GM12892 (cell line): ENCODE measurements at regions not wholly inside any gene's neighbourhood (a gene's known extent, or its start where the extent isn't known, plus 50 kb on each side); places are given as distances from the start of the nearest gene placed in this dataset.

Experiments
- DNase-seq: peaks from one replicate; pipeline ENCODE4 v3.0.0; 2011; ENCODE audit not compliant: insufficient read length
- FAIRE-seq: peaks from 2 replicates; lab custom pipeline; 2011; peaks lifted over from hg19 to GRCh38; lab: Jason Lieb, UNC
- POLR2A ChIP-seq: IDR thresholded peaks from 2 replicates; pipeline ENCODE4 v1.6.1; 2011; ENCODE audit warnings: low read depth, low read length, control low read depth
- POLR2AphosphoS5 ChIP-seq: IDR thresholded peaks from 2 replicates; pipeline ENCODE4 v1.6.1; 2011; ENCODE audit warnings: low read depth, low read length, control low read depth
- TAF1 ChIP-seq: IDR thresholded peaks from 2 replicates; pipeline ENCODE4 v1.6.1; 2011; ENCODE audit warnings: low read depth, mild to moderate bottlenecking, control low read depth, low read length, borderline replicate concordance

GRCh38 chr7:33661430-33662160 lies 243.7 kb upstream of the BMPER start:
- FAIRE-seq (no peak), DNase-seq (no peak)
- TF ChIP-seq TAF1 (no peak), POLR2A (no peak), POLR2AphosphoS5 (no peak)

GRCh38 chr7:33666531-33666930 lies 238.8 kb upstream of the BMPER start:
- TF ChIP-seq TAF1 (no peak), POLR2AphosphoS5 (no peak), POLR2A (no peak)
- no peak for FAIRE-seq
- no peak for DNase-seq

GRCh38 chr7:33667196-33667595 lies 238.1 kb upstream of the BMPER start:
- TF ChIP-seq TAF1 (no peak), POLR2AphosphoS5 (no peak), POLR2A (no peak)
- no peak for DNase-seq
- FAIRE-seq = no peak

GRCh38 chr7:33669251-33669670 lies 236.1 kb upstream of the BMPER start:
- no peak for DNase-seq

GRCh38 chr7:33671531-33672262 lies 233.6 kb upstream of the BMPER start:
- FAIRE-seq (no peak), DNase-seq (no peak)
- TF ChIP-seq POLR2AphosphoS5 (no peak), POLR2A (no peak), TAF1 (no peak)

More at GRCh38 chr7:33669251-33669670, 236.1 kb upstream of the BMPER start:
- TF ChIP-seq TAF1 (no peak), POLR2AphosphoS5 (no peak), POLR2A (no peak)
- no peak for FAIRE-seq

- DNase-seq = no peak
- no peak for TF ChIP-seq POLR2A
- TF ChIP-seq TAF1 = no peak
- no peak for TF ChIP-seq POLR2AphosphoS5
- no peak for FAIRE-seq
Measured at GRCh38 chr7:33673029-33673700, 232.2 kb upstream of the BMPER start.

GRCh38 chr7:33674804-33675411 lies 230.4 kb upstream of the BMPER start:
- FAIRE-seq (no peak), DNase-seq (no peak)
- no peak for TF ChIP-seq POLR2AphosphoS5

- FAIRE-seq (no peak), DNase-seq (no peak)
- TF ChIP-seq POLR2A (no peak), POLR2AphosphoS5 (no peak), TAF1 (no peak)
Measured at GRCh38 chr7:33677556-33677955, 227.8 kb upstream of the BMPER start.

- TF ChIP-seq TAF1 (no peak), POLR2A (no peak), POLR2AphosphoS5 (no peak)
- FAIRE-seq = no peak
- no peak for DNase-seq
Measured at GRCh38 chr7:33678569-33679335, 226.6 kb upstream of the BMPER start.

GRCh38 chr7:33680682-33681081 lies 224.7 kb upstream of the BMPER start:
- no peak for TF ChIP-seq POLR2AphosphoS5
- no peak for TF ChIP-seq TAF1
- TF ChIP-seq POLR2A = no peak
- FAIRE-seq (no peak), DNase-seq (no peak)
